Right cardiac atrium (tissue), 5 donors: ENCODE measurements at regions not wholly inside any gene's neighbourhood (a gene's known extent, or its start where the extent isn't known, plus 50 kb on each side); places are given as distances from the start of the nearest gene placed in this dataset.
A peak's percentile ranks its signal among the peaks of the same experiment; 100 is the strongest.
"Not testable (repeated sequence)": the region's sequence is repeated elsewhere in the genome, so short reads cannot be mapped to it uniquely, and the experiment has no call there.

Experiments
- ATAC-seq, 2 donors: fragments of 200-7000 bp; cut with Tn5 transposase; one replicate each; pipeline versions ENCODE4 v1.8.0 to v1.9.1; 2020; ENCODE audit warnings: moderate library complexity in 2 of 2, mild to moderate bottlenecking in 1 of 2
- DNase-seq, 3 donors: peaks; one replicate each; pipeline ENCODE4 v3.0.0-alpha.2; 2020
- H3K27ac ChIP-seq: one replicate; pipeline ENCODE4 v1.5.1; 2013; ENCODE audit warnings: mild to moderate bottlenecking, low read length, control low read depth, moderate library complexity
- H3K27me3 ChIP-seq: one replicate; pipeline ENCODE4 v1.6.1; 2013; ENCODE audit not compliant: control insufficient read depth, insufficient read depth
- H3K4me1 ChIP-seq: one replicate; pipeline ENCODE4 v1.6.1; 2013; ENCODE audit warnings: low read length; ENCODE audit not compliant: control insufficient read depth, insufficient read depth
- H3K4me3 ChIP-seq: one replicate; pipeline ENCODE4 v1.5.1; 2013; ENCODE audit warnings: low read length, control low read depth
- H3K9me3 ChIP-seq: one replicate; pipeline ENCODE4 v1.6.1; 2013; ENCODE audit warnings: low read length; ENCODE audit not compliant: control insufficient read depth
- WGBS: extraction: QIAGEN DNeasy Blood & Tissue Kit; methylation state at CpG from one replicate; pipeline ENCODE4 v1.1.7; 2013; 5-methylcytosine and 5-hydroxymethylcytosine counted together
- intact Hi-C, 4 donors: fragments of 100-400 bp; cut with DNase I; formaldehyde crosslinking; loops; one replicate each; pipeline versions ENCODE4 v1.11.0 to v1.14.0; 2022 to 2023
- donor health status: healthy with polysubstance abuse.
- donor health status: DM: no; HTN: yes; CAD: no.
- donor health status: DM: no; HTN: no; CAD: no.
- donor health status: DM: no; HTN: yes; CAD: no; lungs with severe emphysema.
- donor health status: DM: yes; HTN: yes; CAD: no.

- WGBS = 53% methylated on average over 4 of the region's 4 CpGs
- DNase-seq = no peak
- Histone ChIP-seq H3K4me1 (no peaks in the 10 kb centered on the region), H3K4me3 (no peak overlapping the region), H3K27me3 (no peaks in the 10 kb centered on the region), H3K9me3 (no peaks in the 10 kb centered on the region), H3K27ac (no peak overlapping the region)
- ATAC-seq = no peak
- intact Hi-C loops = no loop called here
These were observed 466.4 kb downstream of the MED13L start for GRCh38 chr12:115811045-115811444.

DNA sequence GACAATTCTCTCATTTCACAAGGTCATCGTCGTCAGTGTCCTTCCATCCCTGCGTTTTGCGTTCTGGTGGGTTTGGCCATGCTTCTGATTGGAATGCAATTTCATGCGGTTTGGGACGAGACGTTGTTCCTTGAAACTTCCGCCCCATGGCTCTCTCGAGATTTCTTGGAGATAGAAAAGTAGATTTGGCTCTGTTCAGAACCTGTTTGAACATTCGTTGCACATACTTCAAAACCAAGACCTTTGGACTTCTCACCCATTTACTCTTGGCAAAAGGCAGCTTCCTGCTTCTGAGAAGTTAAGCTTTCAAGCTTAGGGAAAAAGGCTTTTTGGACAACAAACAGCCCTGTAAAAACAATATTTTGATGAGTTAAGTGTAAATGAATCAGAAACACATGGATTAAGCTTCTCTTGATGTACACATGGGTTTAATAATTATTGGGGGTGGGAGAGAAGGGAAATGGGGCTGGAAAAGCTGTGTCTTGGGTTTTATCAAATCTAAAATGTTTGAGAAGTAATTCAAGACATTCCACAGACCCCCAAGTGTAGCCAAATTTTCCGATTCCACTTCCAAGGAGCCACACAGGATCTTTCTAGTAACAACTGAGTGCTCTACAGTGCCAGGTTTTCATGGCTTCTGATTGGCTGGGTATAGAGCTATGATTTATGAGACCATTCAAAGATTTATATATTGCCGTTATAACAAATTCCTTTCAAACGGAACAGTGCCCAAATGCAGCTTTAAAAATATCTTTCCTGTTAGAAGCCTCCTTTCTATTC lies 467.2 kb downstream of the MED13L start:
- H3K4me3 ChIP-seq = no peak overlapping the region
- WGBS = 48% methylated on average over 13 of the region's 13 CpGs
- intact Hi-C loops = no loop called here
- DNase-seq (no peak), ATAC-seq (no peak)
- no peaks in the 10 kb centered on the region for H3K9me3 ChIP-seq
- no peak overlapping the region for H3K27ac ChIP-seq
- no peaks in the 10 kb centered on the region for H3K27me3 ChIP-seq
- H3K4me1 ChIP-seq = no peaks in the 10 kb centered on the region

- DNase-seq = no peak
- 77% methylated on average over 3 of the region's 3 CpGs for WGBS
- no peak for ATAC-seq
- intact Hi-C loops = no loop called here
- H3K4me3 ChIP-seq = no peak overlapping the region
- H3K9me3 ChIP-seq = no peaks in the 10 kb centered on the region
- no peak overlapping the region for H3K27ac ChIP-seq
- no peaks in the 10 kb centered on the region for H3K27me3 ChIP-seq
- H3K4me1 ChIP-seq = no peaks in the 10 kb centered on the region
These were observed 471.5 kb downstream of the MED13L start for GRCh38 chr12:115806000-115806399.

GRCh38 chr12:115802767-115803166 lies 474.7 kb downstream of the MED13L start:
- no peaks in the 10 kb centered on the region for H3K4me1 ChIP-seq
- no peak for DNase-seq
- no peak overlapping the region for H3K4me3 ChIP-seq
- no peak overlapping the region for H3K27ac ChIP-seq
- H3K27me3 ChIP-seq = no peaks in the 10 kb centered on the region
- no peaks in the 10 kb centered on the region for H3K9me3 ChIP-seq
- WGBS = 85% methylated on average over 3 of the region's 3 CpGs
- intact Hi-C loops = no loop called here
- ATAC-seq = no peak

GRCh38 chr12:115801871-115802270 lies 475.6 kb downstream of the MED13L start:
- Histone ChIP-seq H3K9me3 (no peaks in the 10 kb centered on the region), H3K4me1 (no peaks in the 10 kb centered on the region), H3K27ac (no peak overlapping the region), H3K4me3 (no peak overlapping the region), H3K27me3 (no peaks in the 10 kb centered on the region)
- intact Hi-C loops = no loop called here
- DNase-seq = no peak
- no peak for ATAC-seq
- 37% methylated on average over 3 of the region's 3 CpGs for WGBS

DNA sequence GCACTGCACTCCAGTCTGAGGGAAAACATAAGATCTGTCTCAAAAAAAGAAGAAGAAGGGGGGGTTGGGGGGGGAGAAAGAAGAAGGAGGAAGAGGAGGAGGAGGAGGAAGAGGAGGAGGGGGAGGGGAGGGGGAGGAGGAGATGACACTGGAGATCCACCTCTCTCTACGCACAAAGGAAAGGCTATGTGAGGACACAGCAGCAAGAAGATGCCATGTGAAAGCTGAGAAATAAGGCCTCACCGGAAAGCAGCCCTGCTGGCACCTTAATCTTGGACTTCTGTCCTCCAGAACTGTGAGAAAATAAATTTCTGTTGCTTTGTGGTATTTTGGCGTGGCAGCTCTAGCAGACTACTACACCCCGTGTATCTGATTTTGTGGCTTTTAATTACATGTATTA lies 477.9 kb downstream of the MED13L start:
- Histone ChIP-seq H3K4me1 (no peaks in the 10 kb centered on the region), H3K9me3 (no peaks in the 10 kb centered on the region), H3K27ac (no peak overlapping the region), H3K4me3 (no peak overlapping the region), H3K27me3 (no peaks in the 10 kb centered on the region)
- intact Hi-C loops = no loop called here
- ATAC-seq (no peak), DNase-seq (no peak)
- WGBS = 92% methylated on average over 4 of the region's 4 CpGs

DNA sequence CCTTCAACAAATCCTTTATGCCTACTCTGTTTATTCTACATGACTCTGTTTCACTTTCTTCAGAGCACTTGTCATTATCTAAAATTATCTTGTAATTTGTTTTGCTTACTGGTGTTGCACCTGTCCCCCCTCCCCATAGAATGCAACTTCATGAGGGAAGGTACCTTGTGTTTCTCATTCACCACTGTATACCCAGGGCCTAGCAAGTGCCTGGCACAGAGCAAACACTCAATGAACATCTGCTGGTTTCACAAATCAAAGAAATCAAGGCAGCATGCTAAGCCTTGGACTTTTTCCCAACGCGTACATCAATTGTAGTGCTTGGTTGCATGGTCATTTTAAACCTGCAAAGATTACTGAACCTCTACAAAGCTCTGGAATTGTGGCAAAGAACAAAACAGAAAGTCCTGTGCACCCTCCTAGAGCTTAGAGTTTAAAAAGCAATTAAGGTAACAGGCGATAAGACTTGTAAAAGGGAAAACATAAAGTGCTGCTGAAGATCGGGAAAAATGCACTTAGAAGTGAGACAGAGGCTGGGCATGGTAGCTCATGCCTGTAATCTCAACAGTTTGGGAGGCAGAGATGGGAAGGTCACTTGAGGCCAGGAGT lies 479.1 kb downstream of the MED13L start:
- 84% methylated on average over 4 of the region's 4 CpGs for WGBS
- no peaks in the 10 kb centered on the region for H3K9me3 ChIP-seq
- DNase-seq = no peak
- no peaks in the 10 kb centered on the region for H3K27me3 ChIP-seq
- H3K4me1 ChIP-seq = no peaks in the 10 kb centered on the region
- H3K27ac ChIP-seq = no peak overlapping the region
- ATAC-seq = no peak
- intact Hi-C loops = no loop called here
- H3K4me3 ChIP-seq = no peak overlapping the region

- Histone ChIP-seq H3K27ac (no peak overlapping the region), H3K4me1 (no peaks in the 10 kb centered on the region), H3K27me3 (no peaks in the 10 kb centered on the region), H3K4me3 (no peak overlapping the region), H3K9me3 (no peaks in the 10 kb centered on the region)
- ATAC-seq (no peak), DNase-seq (no peak)
- intact Hi-C loops = no loop called here
- 64% methylated on average over 6 of the region's 6 CpGs for WGBS
These were observed 482.8 kb downstream of the MED13L start for GRCh38 chr12:115794659-115795081.

DNA sequence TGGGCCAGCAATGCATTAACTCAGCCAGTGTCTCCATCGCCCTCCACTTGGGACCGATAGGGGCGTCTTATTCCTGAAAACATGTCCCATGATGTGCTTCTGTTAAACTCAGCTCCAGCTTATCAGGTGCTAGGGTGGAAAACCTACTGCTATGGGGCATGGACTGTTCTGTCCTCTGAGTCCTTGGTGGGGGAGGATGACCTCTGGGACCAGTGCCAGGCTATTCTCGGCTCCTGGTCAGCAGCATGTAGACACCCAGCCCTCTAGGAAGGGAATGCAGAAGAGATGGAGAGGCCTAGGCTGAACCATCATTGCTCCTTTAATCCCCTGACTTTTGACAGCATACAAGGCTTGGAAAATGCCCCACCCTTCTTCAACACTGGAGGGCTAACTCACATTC lies 486.2 kb downstream of the MED13L start:
- Histone ChIP-seq H3K27ac (peak overlapping the region; percentile 89), H3K4me3 (no peak overlapping the region), H3K27me3 (no peaks in the 10 kb centered on the region), H3K4me1 (no peaks in the 10 kb centered on the region), H3K9me3 (no peaks in the 10 kb centered on the region)
- WGBS = 35% methylated on average over 4 of the region's 4 CpGs
- DNase-seq (peak; percentile 58 to 85 (median 79)), ATAC-seq (peak; percentile 92 to 93)
- intact Hi-C loops = no loop called here

DNA sequence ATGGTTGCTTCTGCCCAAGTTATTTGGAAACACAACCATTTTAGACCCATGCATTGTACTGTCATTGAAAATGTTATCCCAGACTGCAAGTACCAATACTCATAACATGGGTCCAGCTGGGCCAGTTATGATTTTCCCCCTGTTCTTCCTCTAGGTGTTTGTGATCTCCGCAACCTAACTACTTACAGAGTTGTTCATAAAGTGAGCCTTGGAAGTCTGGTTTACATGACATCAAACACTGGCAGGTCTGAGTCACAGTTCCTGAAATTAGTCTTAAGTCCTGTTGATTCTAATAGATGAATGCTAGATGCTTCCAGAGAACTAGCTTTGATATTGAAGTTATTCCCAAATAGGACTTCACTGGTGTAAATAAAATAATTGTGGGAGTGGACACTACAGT lies 487.0 kb downstream of the MED13L start:
- H3K27ac ChIP-seq = no peak overlapping the region
- 97% methylated on average over 1 of the region's 1 CpG for WGBS
- DNase-seq (no peak), ATAC-seq (no peak)
- no peaks in the 10 kb centered on the region for H3K9me3 ChIP-seq
- no peaks in the 10 kb centered on the region for H3K27me3 ChIP-seq
- intact Hi-C loops = no loop called here
- H3K4me3 ChIP-seq = no peak overlapping the region
- no peaks in the 10 kb centered on the region for H3K4me1 ChIP-seq

GRCh38 chr12:115786490-115786889 lies 491.0 kb downstream of the MED13L start:
- H3K4me1 ChIP-seq, H3K9me3 ChIP-seq, H3K4me3 ChIP-seq, DNase-seq, ATAC-seq, H3K27me3 ChIP-seq, H3K27ac ChIP-seq, intact Hi-C loops: not testable (repeated sequence)
- 81% methylated on average over 3 of the region's 3 CpGs for WGBS
